ENCODE measurements at regions not wholly inside any gene's neighbourhood (a gene's known extent, or its start where the extent isn't known, plus 50 kb on each side); places are given as distances from the start of the nearest gene placed in this dataset.

- DNase-seq (ENCODE audit: low spot score in 2 of 2): no peak
- no peak for TF ChIP-seq POLR2A (IDR thresholded peaks at IDR 0.05)
- no peak for TF ChIP-seq CTCF (IDR thresholded peaks at IDR 0.05)
- no peak overlapping the region for H3K4me3 ChIP-seq (ENCODE audit: low read depth, poor library complexity, severe bottlenecking)
- intact Hi-C loops (cut with DNase I; ENCODE audit: low total_unique reads): no loop called here
Measured at GRCh38 chr4:144579411-144580030, 66.4 kb upstream of the HHIP start.

GRCh38 chr4:144580430-144580829 is 65.5 kb upstream of the HHIP start:
- H3K4me3 ChIP-seq (ENCODE audit: low read depth, poor library complexity, severe bottlenecking): no peak overlapping the region
- TF ChIP-seq POLR2A (IDR thresholded peaks at IDR 0.05) (no peak), CTCF (IDR thresholded peaks at IDR 0.05) (no peak)
- intact Hi-C loops (cut with DNase I; ENCODE audit: low total_unique reads): no loop called here
- no peak for DNase-seq (ENCODE audit: low spot score in 2 of 2)
- 74 to 78% methylated on average over 4 of the region's 4 CpGs for WGBS, 2 donors

- TF ChIP-seq CTCF (IDR thresholded peaks at IDR 0.05) (no peak), POLR2A (IDR thresholded peaks at IDR 0.05) (no peak)
- DNase-seq (ENCODE audit: low spot score in 2 of 2): no peak
- WGBS, 2 donors: 74 to 76% methylated on average over 7 of the region's 7 CpGs
Measured at GRCh38 chr4:144582105-144582850, 63.7 kb upstream of the HHIP start.

GRCh38 chr4:144582975-144583374 is 63.0 kb upstream of the HHIP start:
- TF ChIP-seq CTCF (IDR thresholded peaks at IDR 0.05) (no peak), POLR2A (IDR thresholded peaks at IDR 0.05) (no peak)
- WGBS, 2 donors: 72 to 78% methylated on average over 3 of the region's 3 CpGs
- no peak for DNase-seq (ENCODE audit: low spot score in 2 of 2)
- no peak overlapping the region for H3K4me3 ChIP-seq (ENCODE audit: low read depth, poor library complexity, severe bottlenecking)
- intact Hi-C loops (cut with DNase I; ENCODE audit: low total_unique reads): no loop called here

More at GRCh38 chr4:144582105-144582850, 63.7 kb upstream of the HHIP start:
- H3K4me3 ChIP-seq (ENCODE audit: low read depth, poor library complexity, severe bottlenecking): no peak overlapping the region
- intact Hi-C loops (cut with DNase I; ENCODE audit: low total_unique reads): no loop called here

GRCh38 chr4:144583658-144584057 is 62.3 kb upstream of the HHIP start:
- TF ChIP-seq POLR2A (IDR thresholded peaks at IDR 0.05) (no peak), CTCF (IDR thresholded peaks at IDR 0.05) (no peak)
- intact Hi-C loops (cut with DNase I; ENCODE audit: low total_unique reads): no loop called here
- no peak for DNase-seq (ENCODE audit: low spot score in 2 of 2)
- H3K4me3 ChIP-seq (ENCODE audit: low read depth, poor library complexity, severe bottlenecking): no peak overlapping the region

Measured in lower leg skin (tissue), 4 donors.